AG09319 (cell line): ENCODE measurements at regions not wholly inside any gene's neighbourhood (a gene's known extent, or its start where the extent isn't known, plus 50 kb on each side); places are given as distances from the start of the nearest gene placed in this dataset.
A peak's percentile ranks its signal among the peaks of the same experiment; 100 is the strongest.

Experiments
- DNase-seq: peaks from one replicate; pipeline ENCODE4 v3.0.0-alpha.2; 2010; ENCODE audit warnings: low read depth; ENCODE audit errors: extremely low read depth
- CTCF ChIP-seq: IDR thresholded peaks from 2 replicates; pipeline ENCODE4 v1.5.1; 2011; ENCODE audit warnings: low read depth, mild to moderate bottlenecking, inconsistent platforms, low read length, moderate library complexity

- no peak for TF ChIP-seq CTCF
- no peak for DNase-seq
Measured at GRCh38 chr3:21835264-21835663, 84.3 kb upstream of the ZNF385D start.

GRCh38 chr3:21836227-21836626 lies 85.2 kb upstream of the ZNF385D start:
- no peak for TF ChIP-seq CTCF
- DNase-seq, result no peak

GRCh38 chr3:21839176-21839575 lies 88.2 kb upstream of the ZNF385D start:
- DNase-seq, result no peak
- TF ChIP-seq CTCF, result no peak

- DNase-seq, result peak; percentile 78
- TF ChIP-seq CTCF, result peak; percentile 70
Measured at GRCh38 chr3:21839592-21839991, 88.6 kb upstream of the ZNF385D start.

- DNase-seq, result no peak
- TF ChIP-seq CTCF, result no peak
Measured at GRCh38 chr3:21847005-21847404, 96.0 kb upstream of the ZNF385D start.

- DNase-seq, result no peak
- TF ChIP-seq CTCF, result no peak
Measured at GRCh38 chr3:21859124-21860081, 108.4 kb upstream of the ZNF385D start.

GRCh38 chr3:21860082-21860475 lies 109.1 kb upstream of the ZNF385D start:
- no peak for DNase-seq

More at GRCh38 chr3:21860082-21860475, 109.1 kb upstream of the ZNF385D start:
- no peak for TF ChIP-seq CTCF
